B cell (primary cell): ENCODE measurements at regions not wholly inside any gene's neighbourhood (a gene's known extent, or its start where the extent isn't known, plus 50 kb on each side); places are given as distances from the start of the nearest gene placed in this dataset.

Source experiments
- ATAC-seq: fragments of 200-7000 bp; cut with Tn5 transposase; one replicate; pipeline ENCODE4 v1.10.0; 2021; ENCODE audit warnings: low read depth, mild to moderate bottlenecking, moderate number of reproducible peaks, moderate library complexity
- CTCF ChIA-PET: fragments of 350-600 bp; sonication (Branson Sonifier 250); formaldehyde crosslinking; loops from one replicate; lab custom pipeline; 2021; ENCODE audit warnings: antibody characterized with exemption, inconsistent platforms; lab: Charles Lee
- POLR2A ChIA-PET: fragments of 350-600 bp; sonication (Branson Sonifier 250); formaldehyde crosslinking; loops from one replicate; lab custom pipeline; 2021; ENCODE audit warnings: antibody characterized with exemption; lab: Charles Lee
- DNase-seq: peaks from one replicate; pipeline ENCODE4 v3.0.0; 2013
- H2AFZ ChIP-seq: 2 replicates; pipeline ENCODE4 v1.6.1; 2012; ENCODE audit warnings: mild to moderate bottlenecking, low read depth, low read length; ENCODE audit not compliant: insufficient read depth, poor library complexity, severe bottlenecking
- H3K27ac ChIP-seq, 2 donors: 1 replicate in 1 of 2; 2 replicates in 1 of 2; pipeline ENCODE4 v1.5.1; 2012 to 2013; ENCODE audit warnings: low read length in 2 of 2, mild to moderate bottlenecking in 2 of 2, moderate library complexity in 1 of 2
- H3K27me3 ChIP-seq, 4 experiments: fragments of 200-600 bp in 1 of 4; sonication (generic) in 1 of 4; replicated peaks in 1 of 4; 1 replicate in 2 of 4; 2 replicates in 2 of 4; pipeline versions ENCODE4 v1.6.1 to v1.7.0; 2013 to 2016; ENCODE audit warnings: low read length in 3 of 4, mild to moderate bottlenecking in 2 of 4, mixed read lengths in 1 of 4, moderate library complexity in 1 of 4; ENCODE audit not compliant: insufficient read depth in 4 of 4, control insufficient read depth in 3 of 4; ENCODE audit errors: control extremely low read depth in 1 of 4
- H3K36me3 ChIP-seq, 2 experiments: replicated peaks in 1 of 2; 1 replicate in 1 of 2; 2 replicates in 1 of 2; pipeline versions ENCODE4 v1.6.1 to v1.7.1; 2013; ENCODE audit warnings: low read length in 1 of 2; ENCODE audit not compliant: insufficient read depth in 2 of 2, control insufficient read depth in 1 of 2; ENCODE audit errors: control extremely low read depth in 1 of 2, extremely low read depth in 1 of 2
- H3K4me1 ChIP-seq, 2 donors: fragments of 200-600 bp in 1 of 2; sonication (generic) in 1 of 2; 1 replicate in 1 of 2; 2 replicates in 1 of 2; pipeline versions ENCODE4 v1.5.1 to v1.6.1; 2013 to 2017; ENCODE audit warnings: low read length in 2 of 2; ENCODE audit not compliant: control insufficient read depth in 2 of 2, insufficient read depth in 2 of 2
- H3K4me2 ChIP-seq: replicated peaks from 2 replicates; pipeline ENCODE3; 2012; ENCODE audit warnings: mild to moderate bottlenecking, low read depth, low read length; ENCODE audit not compliant: poor library complexity, severe bottlenecking
- H3K4me3 ChIP-seq, 5 experiments: fragments of 200-600 bp in 1 of 5; sonication (generic) in 1 of 5; 1 replicate in 3 of 5; 2 replicates in 2 of 5; pipeline versions ENCODE4 v1.5.1 to v1.7.0; 2011 to 2016; ENCODE audit warnings: low read length in 4 of 5, mild to moderate bottlenecking in 4 of 5, low read depth in 2 of 5, control low read depth in 1 of 5, moderate library complexity in 1 of 5; ENCODE audit not compliant: insufficient read depth in 1 of 5; ENCODE audit errors: control extremely low read depth in 1 of 5, extremely low read depth in 1 of 5
- H3K79me2 ChIP-seq: fragments of 200-600 bp; sonication (generic); one replicate; pipeline ENCODE4 v1.6.0; 2016; ENCODE audit warnings: low read length; ENCODE audit not compliant: control insufficient read depth, insufficient read depth
- H3K9ac ChIP-seq: fragments of 200-600 bp; sonication (generic); 2 replicates; pipeline ENCODE4 v1.6.1; 2017; ENCODE audit warnings: mild to moderate bottlenecking, low read length, moderate library complexity
- H3K9me3 ChIP-seq, 3 donors: one replicate each; pipeline versions ENCODE4 v1.6.1 to v1.7.1; 2013; ENCODE audit warnings: low read length in 2 of 3; ENCODE audit not compliant: control insufficient read depth in 2 of 3, insufficient read depth in 1 of 3; ENCODE audit errors: control extremely low read depth in 1 of 3
- H4K20me1 ChIP-seq: 2 replicates; pipeline ENCODE4 v1.6.0; 2012; ENCODE audit warnings: mild to moderate bottlenecking, low read length; ENCODE audit not compliant: insufficient read depth, control insufficient read depth, poor library complexity, severe bottlenecking
- H3K27ac Mint-ChIP-seq: one replicate; pipeline ENCODE4 v1.8.0; 2021; ENCODE audit warnings: mixed read lengths
- H3K27me3 Mint-ChIP-seq: one replicate; pipeline ENCODE4 v1.8.0; 2021; ENCODE audit warnings: mixed read lengths
- H3K4me1 Mint-ChIP-seq: one replicate; pipeline ENCODE4 v1.8.0; 2021; ENCODE audit warnings: mixed read lengths
- H3K4me3 Mint-ChIP-seq: one replicate; pipeline ENCODE4 v1.8.0; 2021; ENCODE audit warnings: mixed read lengths
- H3K9me3 Mint-ChIP-seq: one replicate; pipeline ENCODE4 v1.8.0; 2022; ENCODE audit warnings: mixed read lengths; ENCODE audit not compliant: insufficient read depth
- EZH2 ChIP-seq: IDR thresholded peaks from 2 replicates; pipeline ENCODE4 v1.6.1; 2012; ENCODE audit warnings: borderline replicate concordance, low read depth, mild to moderate bottlenecking, moderate library complexity, low read length; ENCODE audit not compliant: insufficient read depth, poor library complexity, severe bottlenecking
- WGBS: methylation state at CpG from one replicate; pipeline ENCODE4 v1.1.5; 2013; ENCODE audit warnings: missing lambda C conversion rate; ENCODE audit not compliant: insufficient coverage; 5-methylcytosine and 5-hydroxymethylcytosine counted together
- intact Hi-C: fragments of 100-400 bp; cut with micrococcal nuclease; formaldehyde crosslinking; loops from one replicate; pipeline ENCODE4 v1.10.0; 2022
- TF ChIP-seq, protein P1 (sequence below): fragments of 200-600 bp; IDR thresholded peaks from one replicate; pipeline ENCODE4 v1.8.0; 2022; ENCODE audit warnings: antibody characterized with exemption, mild to moderate bottlenecking

DNA sequence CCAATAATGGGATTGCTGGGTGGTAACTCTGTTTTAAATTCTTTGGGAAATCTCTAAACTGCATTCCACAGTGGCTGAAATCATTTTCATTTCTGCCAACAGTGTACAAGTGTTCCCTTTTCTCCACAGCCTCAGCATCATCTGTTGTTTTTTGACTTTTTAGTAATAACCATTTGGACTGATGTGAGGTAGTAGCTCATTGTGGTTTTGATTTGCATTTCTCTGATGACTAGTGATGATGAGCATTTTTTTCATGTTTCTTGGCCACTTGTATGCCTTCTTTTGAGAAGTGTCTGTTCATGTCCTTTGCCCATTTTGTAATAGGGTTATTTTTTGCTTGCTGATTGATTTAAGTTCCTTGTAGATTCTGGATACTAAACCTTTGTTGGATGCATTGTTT is 131.9 kb upstream of the B3GALT2 start:
- Histone ChIP-seq H3K27ac (no peak overlapping the region), H3K27me3 (no peaks in the 10 kb centered on the region), H3K9ac (no peak overlapping the region), H3K4me1 (no peaks in the 10 kb centered on the region), H3K9me3 (peaks cover 0 to 3% (median 0%) of the 10 kb centered on the region in 3 donors), H3K4me2 (no peak overlapping the region), H3K36me3 (no peaks in the 10 kb centered on the region), H3K79me2 (no peaks in the 10 kb centered on the region), H3K4me3 (no peak overlapping the region), H2AFZ (no peak overlapping the region), H4K20me1 (no peaks in the 10 kb centered on the region)
- Mint-ChIP-seq H3K4me3 (no peak overlapping the region), H3K4me1 (no peaks in the 10 kb centered on the region), H3K27me3 (no peaks in the 10 kb centered on the region), H3K9me3 (peaks cover 10% of the 10 kb centered on the region), H3K27ac (no peak overlapping the region)
- DNase-seq (no peak), ATAC-seq (no peak)
- ChIA-PET CTCF (no interaction called here), POLR2A (no interaction called here)
- TF ChIP-seq, protein P1, sequence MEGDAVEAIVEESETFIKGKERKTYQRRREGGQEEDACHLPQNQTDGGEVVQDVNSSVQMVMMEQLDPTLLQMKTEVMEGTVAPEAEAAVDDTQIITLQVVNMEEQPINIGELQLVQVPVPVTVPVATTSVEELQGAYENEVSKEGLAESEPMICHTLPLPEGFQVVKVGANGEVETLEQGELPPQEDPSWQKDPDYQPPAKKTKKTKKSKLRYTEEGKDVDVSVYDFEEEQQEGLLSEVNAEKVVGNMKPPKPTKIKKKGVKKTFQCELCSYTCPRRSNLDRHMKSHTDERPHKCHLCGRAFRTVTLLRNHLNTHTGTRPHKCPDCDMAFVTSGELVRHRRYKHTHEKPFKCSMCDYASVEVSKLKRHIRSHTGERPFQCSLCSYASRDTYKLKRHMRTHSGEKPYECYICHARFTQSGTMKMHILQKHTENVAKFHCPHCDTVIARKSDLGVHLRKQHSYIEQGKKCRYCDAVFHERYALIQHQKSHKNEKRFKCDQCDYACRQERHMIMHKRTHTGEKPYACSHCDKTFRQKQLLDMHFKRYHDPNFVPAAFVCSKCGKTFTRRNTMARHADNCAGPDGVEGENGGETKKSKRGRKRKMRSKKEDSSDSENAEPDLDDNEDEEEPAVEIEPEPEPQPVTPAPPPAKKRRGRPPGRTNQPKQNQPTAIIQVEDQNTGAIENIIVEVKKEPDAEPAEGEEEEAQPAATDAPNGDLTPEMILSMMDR = no peak
- no peak for TF ChIP-seq EZH2
- intact Hi-C loops = no loop called here

DNA sequence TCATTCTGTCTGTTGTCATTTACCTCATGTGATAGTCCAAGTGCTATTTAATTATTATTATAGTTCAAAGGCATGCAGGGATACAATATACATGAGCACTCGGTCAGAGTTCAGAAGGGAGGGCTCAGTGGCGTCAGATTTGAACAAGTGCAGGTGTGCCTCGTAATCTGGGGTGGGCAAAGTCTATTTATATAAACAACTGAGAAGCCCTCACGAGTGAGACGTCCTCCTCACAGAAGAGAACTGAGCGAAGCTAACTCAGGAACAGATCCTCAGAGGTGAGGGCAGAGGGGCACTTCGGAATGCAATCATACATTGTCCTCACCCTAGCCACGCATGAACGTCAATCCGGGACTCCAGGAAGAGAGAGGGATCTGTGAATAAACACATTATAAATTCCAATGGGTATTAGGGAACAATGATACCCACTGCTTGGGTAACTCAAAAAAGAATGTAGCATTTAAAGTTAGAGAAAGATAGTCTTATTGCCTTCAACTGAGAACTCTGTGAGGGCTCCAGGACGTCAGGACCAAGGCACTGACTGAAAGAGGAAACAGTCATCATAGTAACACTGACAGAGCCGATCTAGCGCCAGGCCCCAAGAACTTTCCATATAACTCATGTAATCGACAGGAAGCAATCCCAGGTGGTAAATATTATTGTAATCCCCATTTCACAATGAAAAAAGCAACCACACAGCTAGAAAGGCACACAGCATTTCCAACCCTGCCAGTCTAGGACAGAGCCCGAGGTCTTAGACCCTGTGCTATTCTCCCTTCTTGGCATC is 127.1 kb upstream of the B3GALT2 start:
- POLR2A ChIA-PET = no interaction called here
- Mint-ChIP-seq H3K4me3 (no peak overlapping the region), H3K27ac (no peak overlapping the region), H3K9me3 (peaks cover 3% of the 10 kb centered on the region), H3K4me1 (no peaks in the 10 kb centered on the region), H3K27me3 (peaks cover 3% of the 10 kb centered on the region)
- no peaks in the 10 kb centered on the region for H3K36me3 ChIP-seq
- H3K4me3 ChIP-seq = no peak overlapping the region
- H3K27me3 ChIP-seq = no peaks in the 10 kb centered on the region
- TF ChIP-seq, protein P1 = no peak
- TF ChIP-seq EZH2 = no peak
- no peaks in the 10 kb centered on the region for H3K4me1 ChIP-seq
- no peak for DNase-seq
- 64% methylated on average over 3 of the region's 15 CpGs for WGBS
- H2AFZ ChIP-seq = no peak overlapping the region
- CTCF ChIA-PET = no interaction called here
- H3K9ac ChIP-seq = no peak overlapping the region
- intact Hi-C loops = no loop called here
- H3K27ac ChIP-seq = no peak overlapping the region
- H3K79me2 ChIP-seq = no peaks in the 10 kb centered on the region
- no peaks in the 10 kb centered on the region for H3K9me3 ChIP-seq
- ATAC-seq = no peak
- H4K20me1 ChIP-seq = no peaks in the 10 kb centered on the region
- H3K4me2 ChIP-seq = no peak overlapping the region
